HK-2 (cell line): ENCODE measurements at regions not wholly inside any gene's neighbourhood (a gene's known extent, or its start where the extent isn't known, plus 50 kb on each side); places are given as distances from the start of the nearest gene placed in this dataset.
"Not testable (repeated sequence)": the region's sequence is repeated elsewhere in the genome, so short reads cannot be mapped to it uniquely, and the experiment has no call there.

ENCODE experiments used
- DNase-seq: peaks from one replicate; pipeline ENCODE4 v3.0.0-alpha.2; 2018; ENCODE audit not compliant: unreplicated experiment

- DNase-seq = no peak
These were observed 50.2 kb upstream of the TP53I11 start for GRCh38 chr11:45000918-45001317.

DNA sequence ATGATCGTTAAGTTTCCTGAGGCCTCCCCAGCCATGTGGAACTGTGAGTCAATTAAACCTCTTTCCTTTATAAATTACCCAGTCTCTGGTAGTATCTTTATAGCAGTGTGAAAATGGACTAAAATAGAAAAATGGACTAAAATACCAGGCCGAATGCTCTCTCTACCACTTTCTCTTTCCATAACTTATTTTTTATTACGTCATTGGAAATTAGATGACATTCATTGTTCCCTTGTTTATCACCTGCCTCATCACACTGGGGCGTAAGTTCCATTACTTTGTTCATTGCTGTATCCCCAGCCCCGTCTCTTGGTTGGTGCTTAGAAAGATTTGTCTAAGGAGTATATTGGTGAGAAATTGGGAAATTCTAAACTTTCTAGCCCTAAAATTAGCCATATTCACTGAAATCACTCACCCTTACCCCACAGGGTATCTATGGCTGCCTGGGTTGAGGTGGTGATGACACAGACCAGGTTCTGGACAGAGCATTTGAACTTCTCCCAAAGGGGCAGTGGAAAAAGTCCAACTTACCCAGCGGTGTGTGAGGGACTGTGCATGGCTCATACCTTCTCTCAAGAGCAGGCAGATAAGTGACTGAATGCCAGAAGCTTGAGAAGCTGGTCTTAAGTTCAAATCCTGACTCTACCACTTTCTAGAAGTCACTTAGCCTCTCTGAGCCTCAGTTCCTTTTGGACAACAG, 50.9 kb upstream of the TP53I11 start:
- DNase-seq = no peak

- no peak for DNase-seq
These were observed 54.4 kb upstream of the TP53I11 start for GRCh38 chr11:45005106-45005505.

DNA sequence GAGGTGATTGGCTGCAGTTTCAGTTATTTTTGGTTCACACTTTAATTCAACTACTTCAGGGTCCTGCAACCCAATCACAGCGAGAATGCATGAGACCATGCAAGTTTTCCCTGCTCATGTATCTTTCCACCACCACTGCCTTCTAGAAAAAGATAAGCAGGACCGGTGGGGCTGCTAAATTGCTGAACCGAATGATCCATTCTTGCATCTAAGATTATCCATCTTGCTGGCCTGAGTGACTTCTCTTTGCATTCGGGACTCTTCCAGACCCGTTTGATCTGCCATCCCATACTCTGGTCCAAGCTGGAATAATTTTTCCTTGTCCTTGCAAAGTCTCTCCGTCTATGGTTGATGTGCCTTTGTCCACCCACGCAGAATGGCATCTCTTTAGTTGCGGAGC, 56.3 kb upstream of the TP53I11 start:
- no peak for DNase-seq

- not testable (repeated sequence) for DNase-seq
These were observed 65.3 kb upstream of the TP53I11 start for GRCh38 chr11:45015983-45016382.

- not testable (repeated sequence) for DNase-seq
These were observed 65.8 kb upstream of the TP53I11 start for GRCh38 chr11:45016446-45016845.

- DNase-seq = no peak
These were observed 66.6 kb upstream of the TP53I11 start for GRCh38 chr11:45017329-45017728.

- DNase-seq = no peak
These were observed 70.3 kb upstream of the TP53I11 start for GRCh38 chr11:45021001-45021400.

DNA sequence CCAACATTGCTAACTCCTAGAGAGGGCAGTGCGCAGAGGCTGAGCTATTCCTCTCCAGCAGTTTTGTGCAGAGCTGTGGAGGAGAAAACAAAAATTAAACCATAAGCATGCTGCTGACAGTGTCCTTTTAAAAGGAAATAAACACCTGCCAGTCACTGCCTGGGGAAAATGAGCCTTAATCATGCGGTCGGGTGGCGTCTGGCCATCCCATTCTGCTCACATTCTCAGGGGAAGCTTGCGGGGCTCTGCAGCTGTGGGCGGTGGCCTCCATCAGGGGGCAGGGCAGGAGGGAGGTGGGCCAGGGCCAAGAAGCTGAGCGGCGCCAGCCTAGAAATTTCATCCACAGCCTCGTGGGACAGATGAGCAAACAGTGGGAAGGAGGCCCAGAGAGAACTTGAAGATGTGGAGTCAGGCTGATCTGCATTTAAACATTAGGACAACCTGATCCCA, 71.0 kb upstream of the TP53I11 start:
- no peak for DNase-seq

- peak; percentile 4 for DNase-seq
These were observed 71.8 kb upstream of the TP53I11 start for GRCh38 chr11:45022294-45023064.

DNA sequence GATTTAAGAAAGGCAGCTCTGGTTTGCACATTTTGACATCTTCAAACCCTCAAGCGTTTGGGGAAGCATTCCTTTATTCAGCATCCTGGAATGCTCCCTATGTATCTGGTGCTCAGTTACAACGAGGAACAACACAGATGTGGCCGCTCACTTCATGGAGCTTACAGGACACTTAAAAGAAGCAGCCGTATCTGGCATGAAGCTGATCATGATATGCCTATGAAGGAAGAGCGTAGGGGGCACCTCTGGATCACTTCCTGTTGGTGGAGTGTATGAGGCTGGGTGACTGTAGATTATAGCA, 72.3 kb upstream of the TP53I11 start:
- no peak for DNase-seq

DNA sequence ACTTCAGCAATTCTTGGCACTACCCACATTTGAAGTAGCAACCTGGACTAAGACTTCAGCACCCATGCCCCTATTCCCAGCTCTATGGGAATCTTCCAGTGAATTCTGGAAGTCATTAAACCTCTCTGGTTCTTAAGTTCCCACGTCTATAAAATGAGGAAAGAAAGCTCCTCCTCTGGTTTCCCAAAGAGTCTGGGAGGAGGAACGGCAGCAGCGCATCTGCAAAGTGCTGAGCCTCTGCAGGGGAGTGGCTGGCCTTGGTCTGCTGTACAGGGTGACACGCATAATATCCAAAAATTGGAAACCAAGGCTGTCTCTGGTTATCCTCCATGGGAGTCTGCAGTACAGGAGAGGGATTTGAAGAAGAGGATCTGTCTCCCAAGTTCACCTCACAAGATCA, 73.6 kb upstream of the TP53I11 start:
- no peak for DNase-seq

- DNase-seq = no peak
These were observed 74.3 kb upstream of the TP53I11 start for GRCh38 chr11:45024846-45025588.

DNA sequence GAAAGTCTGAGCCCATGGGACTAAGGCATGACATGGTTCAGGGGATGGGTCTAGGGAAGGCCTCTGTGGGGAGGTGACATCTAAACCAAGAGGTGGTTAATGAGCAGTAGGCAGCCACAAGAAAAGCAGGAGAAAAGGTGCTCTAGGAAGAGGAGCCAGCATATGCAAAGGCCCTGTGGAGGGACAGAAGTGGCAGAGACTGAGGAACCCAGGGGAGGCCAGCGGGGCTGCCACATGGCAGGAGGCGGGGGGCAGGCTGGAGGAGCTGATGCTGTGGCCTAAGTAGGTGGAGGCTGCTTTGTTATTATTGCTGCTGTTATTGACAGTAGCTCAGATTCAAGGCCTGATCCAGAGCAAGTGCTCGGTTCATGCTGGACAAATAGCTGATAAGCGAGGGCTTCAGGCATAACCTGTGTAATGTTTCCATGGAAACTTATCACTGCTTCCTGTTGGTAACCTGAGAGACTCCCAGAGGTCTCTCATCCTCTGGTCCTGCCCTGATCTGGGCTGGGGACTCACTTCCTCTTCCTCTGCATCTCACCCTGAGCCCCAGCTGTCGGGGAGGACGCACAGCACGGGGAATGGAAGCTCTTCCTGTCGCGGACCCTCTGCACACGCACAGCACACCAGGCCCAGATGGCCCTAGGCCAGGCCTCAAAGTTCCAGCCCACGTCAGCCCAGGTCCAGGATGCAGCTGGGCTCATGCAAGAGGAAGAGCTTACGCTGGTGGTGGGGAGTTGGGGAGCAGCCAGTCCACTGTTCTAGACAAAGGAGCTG, 75.2 kb upstream of the TP53I11 start:
- DNase-seq = no peak

DNA sequence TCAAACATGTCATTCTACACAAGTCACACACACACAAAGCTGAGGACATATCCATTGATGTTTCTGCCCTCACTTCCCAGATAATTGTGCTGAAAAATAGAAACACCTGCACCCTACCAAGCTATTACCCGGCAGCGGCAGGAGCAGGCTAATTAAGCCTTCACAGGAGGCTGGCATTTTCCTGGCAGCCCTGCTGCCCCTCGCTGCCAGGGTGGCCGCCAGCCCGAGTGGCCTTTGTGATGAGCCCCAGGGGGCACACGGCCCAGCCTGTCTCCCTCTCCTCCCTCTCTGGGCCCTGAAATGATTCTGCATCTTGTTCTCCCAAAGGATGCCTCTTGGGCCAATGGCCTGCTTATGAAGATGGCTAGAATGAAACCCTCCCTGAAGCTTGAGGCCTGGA, 76.2 kb upstream of the TP53I11 start:
- DNase-seq = no peak

GRCh38 chr11:45027312-45027711, 76.6 kb upstream of the TP53I11 start:
- no peak for DNase-seq

DNA sequence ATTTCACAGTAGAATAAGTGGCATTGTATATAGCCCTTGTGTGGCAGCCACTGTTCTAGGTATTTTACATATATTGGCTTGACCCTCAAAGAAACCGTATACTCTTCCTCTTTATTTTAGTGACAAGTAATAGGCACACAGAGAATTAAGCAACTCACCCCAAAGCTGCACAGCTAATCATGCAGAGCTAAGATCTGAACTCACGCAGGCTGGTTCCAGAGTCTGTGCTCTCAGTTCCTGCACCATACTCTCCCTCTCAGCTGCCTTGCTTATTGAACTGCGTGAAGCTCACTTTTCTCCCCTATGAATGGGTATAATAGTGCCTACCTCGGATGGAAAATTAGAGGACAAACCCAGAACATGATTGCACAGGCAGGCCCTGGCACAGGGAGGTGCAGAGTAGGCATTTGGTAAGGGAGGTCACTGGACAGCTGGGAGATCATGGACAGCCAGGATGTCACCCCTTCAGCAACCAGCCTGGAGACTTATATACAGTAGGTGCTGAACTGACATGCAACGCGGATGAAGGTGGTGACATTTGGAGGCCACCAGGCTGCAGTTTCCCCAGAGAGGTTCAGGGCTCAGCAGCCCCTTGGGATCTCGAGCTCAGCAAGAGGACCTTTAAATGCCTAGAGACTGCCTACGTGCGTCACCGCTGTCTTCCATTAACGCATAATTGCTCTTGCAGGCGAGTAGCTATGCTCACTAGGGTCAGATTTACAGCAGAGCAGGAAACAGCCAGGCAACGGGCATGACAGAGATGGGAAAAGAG, 78.4 kb upstream of the TP53I11 start:
- DNase-seq = no peak

DNA sequence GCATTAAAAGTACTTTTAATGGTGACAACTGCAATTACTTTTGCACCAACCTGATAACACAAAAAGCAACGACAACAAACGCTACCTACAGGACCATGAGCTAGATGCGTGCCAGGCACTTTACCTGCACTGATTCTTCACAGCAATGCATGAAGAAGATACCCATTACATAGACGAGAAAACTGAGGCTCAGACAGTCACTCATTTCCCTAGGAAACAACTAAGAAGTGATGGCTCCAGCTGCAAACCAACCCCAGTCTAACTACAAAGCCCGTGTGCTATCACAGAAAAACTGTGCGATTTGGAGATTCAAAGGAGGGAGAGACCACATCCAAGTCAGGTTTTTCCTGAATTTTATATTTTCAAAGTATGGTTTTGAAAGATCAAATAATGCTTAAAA, 80.1 kb upstream of the TP53I11 start:
- no peak for DNase-seq

DNA sequence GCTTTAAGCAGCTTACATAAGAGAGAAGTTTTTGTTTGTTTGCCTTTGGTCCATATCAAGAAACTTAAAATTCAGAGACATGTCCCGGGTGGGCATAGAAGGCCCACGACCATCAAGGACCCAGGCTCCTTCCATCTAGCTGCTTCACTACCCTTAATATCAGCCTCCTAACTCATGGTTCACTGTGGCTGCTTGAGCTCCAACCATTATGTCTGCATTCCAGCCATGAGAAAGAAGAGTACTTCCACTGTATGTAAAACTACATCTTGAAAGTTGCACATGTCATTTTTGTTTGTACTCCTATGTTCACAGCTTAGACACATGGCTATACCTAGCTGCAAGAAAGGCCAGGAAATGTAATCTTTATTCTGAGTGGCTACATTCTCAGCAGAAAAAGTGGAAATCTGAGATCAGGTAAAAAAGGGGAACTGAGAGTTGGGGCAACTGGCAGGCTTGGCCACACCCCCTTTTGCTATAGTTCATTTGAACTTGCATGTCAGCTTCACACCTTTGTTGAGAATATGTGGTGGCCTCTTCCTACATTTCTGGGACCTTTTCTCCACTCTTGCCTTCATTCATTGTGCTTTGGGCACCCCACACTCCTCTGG, 81.3 kb upstream of the TP53I11 start:
- DNase-seq = no peak

DNA sequence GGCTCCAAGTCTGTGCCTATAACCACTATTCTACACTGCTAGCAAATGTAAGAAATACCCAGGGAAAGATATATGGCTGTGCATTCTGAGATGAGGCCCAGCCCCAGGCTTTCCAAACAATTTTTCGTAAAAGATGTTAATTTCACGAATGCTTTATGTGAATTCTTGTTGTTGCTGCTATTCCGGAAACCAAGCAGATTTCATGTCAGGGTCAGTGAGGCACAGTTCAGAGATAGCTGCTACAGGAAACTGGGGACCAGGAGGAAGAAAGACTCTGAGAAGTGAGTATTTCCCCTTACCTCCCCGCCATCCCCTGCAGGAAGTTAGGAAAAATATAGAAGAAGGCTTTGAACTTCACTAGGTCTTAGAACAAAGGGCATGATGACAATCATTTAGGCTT, 84.7 kb upstream of the TP53I11 start:
- no peak for DNase-seq

GRCh38 chr11:45036010-45036409, 85.3 kb upstream of the TP53I11 start:
- no peak for DNase-seq
